Small intestine (tissue), 7 donors: ENCODE measurements at regions not wholly inside any gene's neighbourhood (a gene's known extent, or its start where the extent isn't known, plus 50 kb on each side); places are given as distances from the start of the nearest gene placed in this dataset.
"Not testable (repeated sequence)": the region's sequence is repeated elsewhere in the genome, so short reads cannot be mapped to it uniquely, and the experiment has no call there.

Source experiments
- DNase-seq, 2 donors: peaks; one replicate each; pipeline versions ENCODE4 v3.0.0 to v3.0.0-alpha.2; 2013
- FAIRE-seq: peaks from 2 replicates; lab custom pipeline; 2012; peaks lifted over from hg19 to GRCh38; lab: Jason Lieb, UNC
- H3K27ac ChIP-seq, 3 donors: one replicate each; pipeline ENCODE4 v1.5.1; 2013; ENCODE audit warnings: low read length in 2 of 3, mild to moderate bottlenecking in 2 of 3, control low read depth in 1 of 3, inconsistent platforms in 1 of 3, low read depth in 1 of 3, moderate library complexity in 1 of 3
- H3K27me3 ChIP-seq, 3 donors: one replicate each; pipeline ENCODE4 v1.6.1; 2013; ENCODE audit warnings: low read length in 3 of 3, inconsistent platforms in 1 of 3; ENCODE audit not compliant: control insufficient read depth in 3 of 3, insufficient read depth in 3 of 3
- H3K36me3 ChIP-seq, 3 donors: one replicate each; pipeline ENCODE4 v1.6.1; 2013; ENCODE audit warnings: low read length in 3 of 3, inconsistent platforms in 1 of 3, low read depth in 1 of 3, mild to moderate bottlenecking in 1 of 3, moderate library complexity in 1 of 3; ENCODE audit not compliant: control insufficient read depth in 3 of 3, insufficient read depth in 2 of 3
- H3K4me1 ChIP-seq, 3 donors: one replicate each; pipeline ENCODE4 v1.6.1; 2013; ENCODE audit warnings: low read length in 2 of 3, inconsistent platforms in 1 of 3, low read depth in 1 of 3, mild to moderate bottlenecking in 1 of 3, moderate library complexity in 1 of 3; ENCODE audit not compliant: control insufficient read depth in 3 of 3, insufficient read depth in 2 of 3
- H3K4me3 ChIP-seq, 3 donors: one replicate each; pipeline ENCODE4 v1.5.1; 2013; ENCODE audit warnings: low read length in 3 of 3, control low read depth in 1 of 3, inconsistent platforms in 1 of 3, low read depth in 1 of 3, mild to moderate bottlenecking in 1 of 3, moderate library complexity in 1 of 3
- H3K9me3 ChIP-seq, 2 donors: one replicate each; pipeline ENCODE4 v1.6.1; 2013; ENCODE audit warnings: low read depth in 1 of 2, low read length in 1 of 2; ENCODE audit not compliant: control insufficient read depth in 2 of 2, insufficient read depth in 1 of 2
- WGBS, 3 donors: extraction: QIAGEN DNeasy Blood & Tissue Kit; methylation state at CpG; one replicate each; pipeline ENCODE4 v1.1.7; 2013; 5-methylcytosine and 5-hydroxymethylcytosine counted together
- donor health status: healthy with polysubstance abuse.
- donor health status: control.
- donor health status: control.
- donor health status: Bipolar disorder and iron deficiency.
- donor health status: healthy.

DNA sequence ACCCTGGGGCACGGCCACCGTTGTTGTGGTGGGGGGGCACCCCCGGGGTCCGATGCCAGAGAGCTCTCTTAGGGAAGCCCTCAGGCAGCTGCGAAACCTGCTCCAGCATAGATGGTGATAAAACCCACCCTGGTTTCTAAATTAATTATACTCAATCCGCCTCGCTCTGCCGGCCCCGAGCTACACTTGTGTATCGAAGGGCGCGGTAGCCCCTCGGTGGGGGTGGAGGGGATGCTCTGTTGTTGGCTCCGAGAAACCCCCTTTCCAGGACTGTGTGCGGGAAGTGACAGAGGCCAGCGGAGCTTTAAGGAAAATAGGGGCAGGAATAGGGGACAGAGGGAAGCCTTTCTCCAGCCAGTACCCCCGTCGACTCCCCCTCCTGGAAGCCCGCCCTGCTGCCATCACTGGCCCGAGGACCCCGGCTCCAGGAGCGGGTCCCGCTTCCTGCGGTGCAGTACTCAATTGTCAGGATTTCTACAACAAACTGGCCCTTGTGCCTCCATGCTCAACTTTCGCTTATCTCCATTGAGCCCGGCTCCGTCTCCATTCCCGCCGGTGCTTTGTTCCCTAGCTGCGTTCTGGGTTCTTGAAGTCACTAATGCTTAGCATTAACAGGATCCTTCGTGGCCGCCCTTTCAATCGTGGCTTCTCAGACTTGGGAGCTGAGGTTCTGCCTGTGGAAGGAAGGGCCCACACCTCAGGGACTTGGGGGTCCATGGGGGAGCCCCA lies 408.2 kb downstream of the BCOR start:
- H3K4me3 ChIP-seq, result peak overlapping the region in 2 of 3 donors; percentile 47 to 48
- FAIRE-seq (no peak), DNase-seq (peak in 1 of 2 donors; percentile 22)
- no peak overlapping the region for H3K27ac ChIP-seq
- no peaks in the 10 kb centered on the region for H3K27me3 ChIP-seq
- no peaks in the 10 kb centered on the region for H3K36me3 ChIP-seq
- H3K9me3 ChIP-seq, result no peaks in the 10 kb centered on the region
- peaks cover 0 to 11% (median 0%) of the 10 kb centered on the region in 3 donors for H3K4me1 ChIP-seq
- 8 to 31% (median 24%) methylated on average over 20 to 33 of the region's 33 CpGs for WGBS, 3 donors

DNA sequence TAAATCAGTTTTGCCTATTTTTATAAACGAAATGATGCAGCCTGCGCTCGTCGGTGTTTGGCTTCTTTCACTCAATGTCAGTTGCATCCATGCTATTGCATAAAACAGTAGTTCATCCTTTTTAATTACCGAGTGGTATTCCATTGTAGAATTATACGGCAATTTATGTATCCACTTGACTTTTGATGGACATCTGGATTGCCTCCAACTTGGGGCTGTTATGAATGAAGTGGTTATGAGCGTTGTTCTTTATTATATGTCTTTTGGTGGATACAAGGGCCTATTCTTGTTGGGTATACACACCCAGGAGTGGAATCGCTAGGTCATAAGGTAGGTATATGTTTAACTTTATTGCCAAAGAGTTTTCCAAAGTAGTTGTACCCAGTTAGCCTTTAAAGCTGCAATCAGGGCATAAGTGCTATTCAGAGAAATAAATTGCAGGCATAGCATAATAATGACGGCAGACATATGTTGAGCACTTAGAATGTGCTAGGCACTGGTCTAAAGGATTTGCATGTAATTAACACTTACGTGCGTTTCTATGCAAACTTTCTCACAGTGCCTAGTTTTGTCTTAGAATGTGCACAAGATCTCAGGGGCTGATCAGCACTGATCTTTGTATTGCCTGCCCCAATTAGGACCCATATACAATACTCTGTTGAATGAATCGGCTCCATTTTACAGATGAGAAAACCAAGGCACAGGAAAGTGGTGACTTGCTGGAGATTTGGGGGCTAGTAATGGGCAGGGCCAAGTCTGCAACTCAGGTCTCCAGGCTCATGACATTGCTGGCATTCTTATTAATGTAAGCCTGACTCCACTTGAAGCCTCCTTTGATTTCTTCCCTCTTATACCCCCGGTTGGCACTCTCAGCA lies 407.0 kb downstream of the BCOR start:
- FAIRE-seq (no peak), DNase-seq (no peak)
- Histone ChIP-seq H3K27me3 (no peaks in the 10 kb centered on the region), H3K4me3 (no peak overlapping the region), H3K9me3 (peaks cover 0 to 2% of the 10 kb centered on the region in 2 donors), H3K27ac (no peak overlapping the region), H3K36me3 (no peaks in the 10 kb centered on the region), H3K4me1 (peaks cover 0 to 11% (median 0%) of the 10 kb centered on the region in 3 donors)
- 78 to 83% (median 79%) methylated on average over 13 of the region's 13 CpGs for WGBS, 3 donors

DNA sequence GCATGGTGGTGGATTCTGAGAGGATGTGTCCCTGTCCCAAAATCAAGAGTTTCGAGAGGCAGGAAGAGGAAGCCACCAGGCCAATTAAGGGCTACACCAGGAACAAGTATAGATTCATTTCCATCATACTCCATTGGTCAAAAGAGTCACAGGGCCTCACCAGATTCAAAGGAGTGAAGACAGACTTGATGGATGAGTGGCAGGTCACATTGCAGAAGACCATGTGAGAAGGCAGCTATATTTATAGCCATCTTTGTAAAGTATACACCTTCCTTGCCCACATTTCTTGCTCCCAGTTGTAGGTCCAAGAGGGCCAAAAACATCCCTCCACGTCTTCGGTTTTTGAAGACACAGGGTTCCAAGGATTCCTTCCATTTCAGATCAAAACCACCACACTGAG lies 406.0 kb downstream of the BCOR start:
- DNase-seq (no peak), FAIRE-seq (no peak)
- WGBS, 3 donors, result 78 to 95% (median 94%) methylated on average over 2 to 3 of the region's 3 CpGs

DNA sequence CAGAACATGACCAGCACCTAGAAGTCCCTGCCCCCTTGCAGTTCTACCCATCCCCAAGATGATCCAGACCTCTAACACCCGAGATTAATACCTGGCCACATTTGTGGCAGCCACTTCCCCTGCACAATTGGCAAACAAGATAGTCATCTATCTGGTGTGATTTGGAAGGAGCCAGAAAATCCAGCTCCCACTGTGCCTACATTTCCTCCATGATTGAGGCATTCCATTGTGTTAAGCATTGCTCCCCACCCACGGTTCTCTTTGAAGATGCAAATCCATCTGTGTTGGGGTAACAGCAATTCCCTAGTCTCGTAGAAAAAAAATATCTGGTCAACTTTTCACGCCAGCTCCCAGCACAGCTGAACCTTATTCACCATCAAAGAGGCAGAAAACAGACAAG lies 405.0 kb downstream of the BCOR start:
- H3K27me3 ChIP-seq, result no peaks in the 10 kb centered on the region
- H3K36me3 ChIP-seq, result no peaks in the 10 kb centered on the region
- no peak overlapping the region for H3K27ac ChIP-seq
- DNase-seq (no peak), FAIRE-seq (no peak)
- 49 to 64% (median 56%) methylated on average over 4 of the region's 4 CpGs for WGBS, 3 donors
- peaks cover 0 to 10% of the 10 kb centered on the region in 2 donors for H3K9me3 ChIP-seq
- no peak overlapping the region for H3K4me3 ChIP-seq
- peaks cover 0 to 6% (median 0%) of the 10 kb centered on the region in 3 donors for H3K4me1 ChIP-seq

More for the DNA sequence above, 406.0 kb downstream of the BCOR start:
- peaks cover 0 to 11% (median 0%) of the 10 kb centered on the region in 3 donors for H3K4me1 ChIP-seq
- H3K27me3 ChIP-seq, result no peaks in the 10 kb centered on the region
- no peak overlapping the region for H3K4me3 ChIP-seq
- peaks cover 0 to 10% of the 10 kb centered on the region in 2 donors for H3K9me3 ChIP-seq
- no peaks in the 10 kb centered on the region for H3K36me3 ChIP-seq
- H3K27ac ChIP-seq, result no peak overlapping the region

DNA sequence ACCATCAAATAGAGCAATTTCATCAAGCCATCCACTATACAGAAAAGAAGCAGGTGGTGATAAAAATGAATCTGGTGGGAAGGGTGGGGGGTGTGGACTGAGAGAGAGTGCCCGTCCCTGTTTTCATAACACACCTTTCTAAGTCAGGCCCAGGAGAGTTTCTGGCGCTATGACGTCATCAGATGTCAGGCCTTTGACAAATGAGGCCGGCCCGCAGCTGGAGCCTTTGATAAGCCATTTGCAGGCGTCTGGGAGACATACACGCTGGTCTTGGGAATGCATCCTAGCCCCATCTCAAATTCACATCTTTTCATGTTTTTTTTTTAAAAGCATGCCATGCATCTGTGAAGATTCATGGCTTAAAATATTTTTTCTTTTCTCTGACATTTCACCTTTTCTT lies 404.5 kb downstream of the BCOR start:
- Histone ChIP-seq H3K9me3 (peaks cover 0 to 10% of the 10 kb centered on the region in 2 donors), H3K4me1 (peaks cover 0 to 2% (median 0%) of the 10 kb centered on the region in 3 donors), H3K36me3 (no peaks in the 10 kb centered on the region), H3K4me3 (no peak overlapping the region), H3K27ac (no peak overlapping the region), H3K27me3 (no peaks in the 10 kb centered on the region)
- peak in 1 of 2 donors; percentile 18 for DNase-seq
- FAIRE-seq, result no peak
- WGBS, 3 donors, result 12 to 46% (median 18%) methylated on average over 7 of the region's 7 CpGs

DNA sequence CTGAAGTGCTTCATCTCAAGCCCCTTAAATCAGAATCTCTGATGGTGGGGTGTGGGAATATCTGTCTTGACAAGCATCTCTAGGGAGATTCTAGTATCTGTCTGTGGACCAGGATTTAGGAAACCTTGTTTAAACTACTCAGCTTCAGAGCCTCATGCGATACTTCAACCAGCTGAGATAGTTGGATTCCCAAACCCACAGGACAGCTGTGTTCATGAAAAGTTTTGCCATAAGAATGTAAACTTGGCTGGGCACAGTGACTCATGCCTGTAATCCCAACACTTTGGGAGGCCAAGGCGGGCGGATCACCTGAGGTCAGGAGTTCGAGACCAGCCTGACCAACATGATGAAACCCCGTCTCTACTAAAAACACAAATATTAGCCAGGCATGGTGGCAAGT lies 395.1 kb downstream of the BCOR start:
- 84 to 92% (median 87%) methylated on average over 5 of the region's 5 CpGs for WGBS, 3 donors
- not testable (repeated sequence) for H3K27ac ChIP-seq, H3K36me3 ChIP-seq, FAIRE-seq, H3K9me3 ChIP-seq, H3K4me3 ChIP-seq, DNase-seq, H3K27me3 ChIP-seq, H3K4me1 ChIP-seq

DNA sequence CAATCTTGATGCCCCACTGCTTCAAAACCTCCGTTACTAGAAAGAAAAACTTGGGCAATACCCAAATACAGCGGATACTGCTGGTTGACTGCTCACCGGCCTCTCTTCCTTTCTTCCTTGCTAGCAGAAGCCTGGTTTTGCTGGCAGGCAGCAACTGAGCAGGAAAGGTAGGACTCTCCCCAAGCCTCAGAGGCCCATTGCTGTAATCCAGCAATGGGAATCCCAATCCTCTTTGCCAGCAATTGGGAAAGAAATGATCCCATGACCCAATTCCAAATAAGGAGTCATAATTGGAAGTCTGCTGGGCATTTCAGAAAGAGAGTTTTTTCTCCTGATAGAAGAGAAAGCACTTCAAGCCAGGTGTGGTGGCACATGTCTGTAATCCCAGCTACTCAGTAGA lies 394.5 kb downstream of the BCOR start:
- no peaks in the 10 kb centered on the region for H3K9me3 ChIP-seq
- peaks cover 0 to 5% (median 0%) of the 10 kb centered on the region in 3 donors for H3K4me1 ChIP-seq
- H3K27me3 ChIP-seq, result no peaks in the 10 kb centered on the region
- no peaks in the 10 kb centered on the region for H3K36me3 ChIP-seq
- WGBS, 3 donors, result 76 to 95% (median 94%) methylated on average over 3 of the region's 3 CpGs
- FAIRE-seq (no peak), DNase-seq (no peak)
- no peak overlapping the region for H3K4me3 ChIP-seq
- peak overlapping the region in 1 of 3 donors; percentile 51 for H3K27ac ChIP-seq

DNA sequence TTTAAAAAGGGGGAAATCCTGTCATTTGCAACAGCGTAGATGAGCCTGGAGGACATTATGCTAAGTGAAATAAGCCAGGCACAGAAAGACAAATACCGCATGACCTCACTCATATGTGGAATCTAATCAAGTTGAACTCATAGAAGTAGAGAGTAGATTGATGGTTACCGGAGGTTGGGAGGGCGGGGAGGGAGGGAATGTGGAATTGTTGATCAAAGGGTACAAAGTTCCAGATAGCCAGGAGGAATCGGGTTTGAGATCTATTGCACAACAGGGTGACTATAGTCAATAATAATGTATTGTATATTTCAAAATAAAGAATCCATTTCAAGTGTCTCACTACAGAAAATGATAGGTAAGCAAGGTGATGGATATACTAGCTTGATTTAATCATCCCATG lies 393.2 kb downstream of the BCOR start:
- FAIRE-seq (no peak), DNase-seq (peak; percentile 58 to 85)
- Histone ChIP-seq H3K36me3 (no peaks in the 10 kb centered on the region), H3K27ac (no peak overlapping the region), H3K9me3 (no peaks in the 10 kb centered on the region), H3K4me1 (peaks cover 0 to 5% (median 0%) of the 10 kb centered on the region in 3 donors), H3K4me3 (no peak overlapping the region), H3K27me3 (no peaks in the 10 kb centered on the region)
- WGBS, 3 donors, result 27 to 70% (median 55%) methylated on average over 5 of the region's 5 CpGs
